H9 (cell line): ENCODE measurements at regions not wholly inside any gene's neighbourhood (a gene's known extent, or its start where the extent isn't known, plus 50 kb on each side); places are given as distances from the start of the nearest gene placed in this dataset.
A peak's percentile ranks its signal among the peaks of the same experiment; 100 is the strongest.
"Not testable (repeated sequence)": the region's sequence is repeated elsewhere in the genome, so short reads cannot be mapped to it uniquely, and the experiment has no call there.

Source experiments
- DNase-seq: peaks from one replicate; pipeline ENCODE4 v3.0.0-alpha.2; 2017
- H2AFZ ChIP-seq: one replicate; pipeline ENCODE4 v1.6.1; 2013; ENCODE audit warnings: mild to moderate bottlenecking, low read length, control low read depth, moderate library complexity
- H2AK5ac ChIP-seq: 2 replicates; pipeline ENCODE4 v1.6.1; 2013; ENCODE audit warnings: low read length, control low read depth, mixed read lengths; ENCODE audit not compliant: insufficient read length
- H2BK120ac ChIP-seq: one replicate; pipeline ENCODE4 v1.6.1; 2013; ENCODE audit warnings: low read depth, mild to moderate bottlenecking, low read length, control low read depth, inconsistent platforms; ENCODE audit not compliant: poor library complexity, severe bottlenecking
- H2BK12ac ChIP-seq: 2 replicates; pipeline ENCODE4 v1.6.1; 2013; ENCODE audit warnings: low read length, control low read depth, mixed read lengths, low read depth; ENCODE audit not compliant: insufficient read length
- H2BK15ac ChIP-seq: 2 replicates; pipeline ENCODE4 v1.6.1; 2013; ENCODE audit warnings: low read depth, low read length, control low read depth
- H2BK20ac ChIP-seq: one replicate; pipeline ENCODE4 v1.6.1; 2013; ENCODE audit warnings: low read depth, mild to moderate bottlenecking, low read length, control low read depth, inconsistent platforms; ENCODE audit not compliant: poor library complexity, severe bottlenecking
- H2BK5ac ChIP-seq: 2 replicates; pipeline ENCODE4 v1.6.1; 2013; ENCODE audit warnings: low read length, control low read depth, mixed read lengths; ENCODE audit not compliant: insufficient read length
- H3K14ac ChIP-seq: 2 replicates; pipeline ENCODE4 v1.6.1; 2013; ENCODE audit warnings: low read length, control low read depth; ENCODE audit not compliant: insufficient read depth
- H3K18ac ChIP-seq: 2 replicates; pipeline ENCODE4 v1.6.1; 2013; ENCODE audit warnings: low read depth, mild to moderate bottlenecking, mixed read lengths, low read length, control low read depth; ENCODE audit not compliant: insufficient read length
- H3K23ac ChIP-seq: 2 replicates; pipeline ENCODE4 v1.6.1; 2013; ENCODE audit warnings: low read length, control low read depth, mixed read lengths, low read depth; ENCODE audit not compliant: insufficient read length
- H3K23me2 ChIP-seq: 2 replicates; pipeline ENCODE4 v1.6.1; 2013; ENCODE audit warnings: low read depth, mild to moderate bottlenecking, mixed read lengths, low read length, control low read depth; ENCODE audit not compliant: insufficient read length, poor library complexity, severe bottlenecking
- H3K27ac ChIP-seq: 2 replicates; pipeline ENCODE4 v1.5.1; 2013; ENCODE audit warnings: low read length, control low read depth, mixed read lengths, low read depth; ENCODE audit not compliant: insufficient read length
- H3K27me3 ChIP-seq: 2 replicates; pipeline ENCODE4 v1.6.1; 2013; ENCODE audit warnings: low read length, control low read depth, inconsistent platforms; ENCODE audit not compliant: insufficient read depth
- H3K4ac ChIP-seq: 2 replicates; pipeline ENCODE4 v1.6.1; 2013; ENCODE audit warnings: low read depth, mild to moderate bottlenecking, control low read depth, inconsistent platforms, low read length, moderate library complexity
- H3K4me1 ChIP-seq: 2 replicates; pipeline ENCODE4 v1.6.1; 2013; ENCODE audit warnings: low read length, control low read depth, inconsistent platforms; ENCODE audit not compliant: insufficient read depth
- H3K4me2 ChIP-seq: 2 replicates; pipeline ENCODE4 v1.6.1; 2013; ENCODE audit warnings: low read length, control low read depth, mixed read lengths; ENCODE audit not compliant: insufficient read length, insufficient read depth
- H3K56ac ChIP-seq: 2 replicates; pipeline ENCODE4 v1.6.1; 2013; ENCODE audit warnings: low read depth, mild to moderate bottlenecking, mixed read lengths, low read length, control low read depth; ENCODE audit not compliant: insufficient read length
- H3K79me1 ChIP-seq: 2 replicates; pipeline ENCODE4 v1.6.1; 2013; ENCODE audit warnings: low read depth, mild to moderate bottlenecking, moderate library complexity, low read length, control low read depth, inconsistent platforms; ENCODE audit not compliant: insufficient read depth, poor library complexity, severe bottlenecking
- H3K79me2 ChIP-seq: 2 replicates; pipeline ENCODE4 v1.6.1; 2013; ENCODE audit warnings: low read length, control low read depth, inconsistent platforms; ENCODE audit not compliant: insufficient read depth
- H3K9ac ChIP-seq: 2 replicates; pipeline ENCODE4 v1.6.1; 2013; ENCODE audit warnings: low read length, control low read depth, mixed read lengths; ENCODE audit not compliant: insufficient read length; ENCODE audit errors: extremely low read depth
- H3K9me3 ChIP-seq: one replicate; pipeline ENCODE4 v1.6.1; 2013; ENCODE audit warnings: low read depth, low read length, inconsistent platforms; ENCODE audit not compliant: control insufficient read depth
- H3T11ph ChIP-seq: one replicate; pipeline ENCODE4 v1.6.1; 2013; ENCODE audit warnings: mild to moderate bottlenecking, low read length, control low read depth, inconsistent platforms
- H4K20me1 ChIP-seq: one replicate; pipeline ENCODE4 v1.6.1; 2013; ENCODE audit not compliant: control insufficient read depth, insufficient read length, insufficient read depth
- H4K5ac ChIP-seq: 2 replicates; pipeline ENCODE4 v1.6.1; 2013; ENCODE audit warnings: low read depth, mild to moderate bottlenecking, mixed read lengths, low read length, control low read depth; ENCODE audit not compliant: insufficient read length
- H4K8ac ChIP-seq: replicated peaks from 2 replicates; pipeline ENCODE4 v1.6.1; 2013; ENCODE audit warnings: low read length, control low read depth, mixed read lengths, low read depth; ENCODE audit not compliant: insufficient read length
- H4K91ac ChIP-seq: 2 replicates; pipeline ENCODE4 v1.6.1; 2013; ENCODE audit warnings: low read depth, mild to moderate bottlenecking, moderate library complexity, mixed read lengths, low read length, control low read depth; ENCODE audit not compliant: insufficient read length
- H3K27ac Mint-ChIP-seq, 3 experiments: 2 replicates in 2 of 3; 3 replicates in 1 of 3; pipeline ENCODE4 v1.8.0; 2020 to 2021; ENCODE audit warnings: mixed read lengths in 3 of 3, mild to moderate bottlenecking in 1 of 3, moderate library complexity in 1 of 3
- H3K27me3 Mint-ChIP-seq: 2 replicates; pipeline ENCODE4 v1.8.0; 2021; ENCODE audit warnings: low read depth, mild to moderate bottlenecking, moderate library complexity, mixed read lengths
- H3K36me3 Mint-ChIP-seq, 3 experiments: 2 replicates in 2 of 3; 3 replicates in 1 of 3; pipeline ENCODE4 v1.8.0; 2020 to 2021; ENCODE audit warnings: low read depth in 3 of 3, mixed read lengths in 3 of 3; ENCODE audit not compliant: insufficient read depth in 1 of 3
- H3K4me1 Mint-ChIP-seq, 2 experiments: 2 replicates each; pipeline ENCODE4 v1.8.0; 2020; ENCODE audit warnings: mixed read lengths in 2 of 2
- H3K4me3 Mint-ChIP-seq, 2 experiments: 2 replicates in 1 of 2; 3 replicates in 1 of 2; pipeline ENCODE4 v1.8.0; 2020 to 2021; ENCODE audit warnings: mild to moderate bottlenecking in 2 of 2, mixed read lengths in 2 of 2, moderate library complexity in 1 of 2
- H3K9me3 Mint-ChIP-seq, 2 experiments: 2 replicates in 1 of 2; 3 replicates in 1 of 2; pipeline ENCODE4 v1.8.0; 2020; ENCODE audit warnings: mild to moderate bottlenecking in 2 of 2, mixed read lengths in 2 of 2, moderate library complexity in 1 of 2
- WGBS: extraction: QIAGEN DNeasy Blood & Tissue Kit; methylation state at CpG from one replicate; pipeline ENCODE4 v1.1.7; 2013; ENCODE audit warnings: missing lambda C conversion rate, low lambda C conversion rate, mixed read lengths; ENCODE audit not compliant: insufficient read length; ENCODE audit errors: extremely low coverage; 5-methylcytosine and 5-hydroxymethylcytosine counted together
- TF ChIP-seq, protein P1 (sequence below): fragments of 200-600 bp; sonication (generic); conservative IDR thresholded peaks from 3 replicates; pipeline ENCODE4 v1.8.0; 2021; ENCODE audit warnings: antibody characterized with exemption, mild to moderate bottlenecking

DNA sequence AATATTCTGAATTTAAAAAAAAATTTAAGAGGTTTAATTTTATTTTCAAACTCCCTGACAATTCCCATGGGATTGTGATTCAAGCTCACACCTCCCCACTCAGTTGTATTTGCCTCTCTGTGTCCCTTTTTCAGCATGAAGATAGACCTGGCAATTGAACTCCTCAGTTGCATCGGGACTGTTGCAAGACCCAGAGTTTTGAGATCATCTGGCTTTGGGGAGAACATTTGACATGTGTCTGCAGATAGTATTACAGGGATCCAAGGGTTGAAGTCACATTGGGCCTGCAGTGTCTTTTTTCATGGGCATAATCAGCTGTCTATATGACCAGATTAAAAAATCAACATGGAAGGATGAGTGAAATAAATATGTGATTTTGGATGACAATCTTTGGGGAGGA lies 91.1 kb upstream of the EOMES start:
- H3K27ac ChIP-seq: no peak overlapping the region
- no peak overlapping the region for H3K4me3 Mint-ChIP-seq
- no peak overlapping the region for H2AFZ ChIP-seq

GRCh38 chr3:27821609-27822008 lies 99.5 kb upstream of the EOMES start:
- not testable (repeated sequence) for H3K4me1 Mint-ChIP-seq, H3K9me3 ChIP-seq, H3K9ac ChIP-seq, H4K20me1 ChIP-seq, H3K23ac ChIP-seq, H3K79me2 ChIP-seq, H3K4me1 ChIP-seq, H3K9me3 Mint-ChIP-seq, H2BK20ac ChIP-seq, H2BK15ac ChIP-seq, H3T11ph ChIP-seq, H3K4ac ChIP-seq, H3K56ac ChIP-seq, H3K18ac ChIP-seq, H2BK5ac ChIP-seq, H4K5ac ChIP-seq, H3K14ac ChIP-seq, H4K91ac ChIP-seq, H3K4me2 ChIP-seq, H2AFZ ChIP-seq, H2BK12ac ChIP-seq, H3K79me1 ChIP-seq, H3K23me2 ChIP-seq, H4K8ac ChIP-seq, H2AK5ac ChIP-seq, H3K27me3 ChIP-seq, DNase-seq, H2BK120ac ChIP-seq, H3K27ac ChIP-seq
- no CpG with 5 or more reads among the region's 23 CpGs for whole genome bisulfite sequencing
- Mint-ChIP-seq H3K4me3 (peak overlapping the region; percentile 85 to 87), H3K36me3 (peaks cover 2 to 14% (median 6%) of the 10 kb centered on the region in 3 experiments; a peak in 4 of 7 replicates), H3K27me3 (peaks cover 45% of the 10 kb centered on the region), H3K27ac (peak overlapping the region; percentile 78 to 97 (median 96); a peak in 6 of 7 replicates)

More for the DNA sequence above, 91.1 kb upstream of the EOMES start:
- Histone ChIP-seq H4K5ac (no peak overlapping the region), H3K79me1 (no peaks in the 10 kb centered on the region), H3K18ac (no peak overlapping the region), H3K56ac (no peak overlapping the region), H3K4ac (no peak overlapping the region), H3K9ac (no peak overlapping the region), H3K23ac (no peak overlapping the region), H4K20me1 (no peaks in the 10 kb centered on the region), H2BK20ac (no peak overlapping the region), H4K8ac (no peak overlapping the region), H3K23me2 (no peaks in the 10 kb centered on the region), H2BK120ac (no peak overlapping the region), H3K14ac (no peak overlapping the region), H2BK5ac (no peak overlapping the region), H3K9me3 (no peaks in the 10 kb centered on the region), H3K27me3 (no peaks in the 10 kb centered on the region), H2AK5ac (no peak overlapping the region), H3K79me2 (no peaks in the 10 kb centered on the region), H3K4me2 (no peak overlapping the region), H2BK15ac (no peak overlapping the region), H2BK12ac (no peak overlapping the region), H4K91ac (no peak overlapping the region), H3K4me1 (peaks cover 4% of the 10 kb centered on the region; the same call in 1 of the 2 replicates), H3T11ph (no peak overlapping the region)
- H3K36me3 Mint-ChIP-seq: peaks cover 0 to 5% (median 5%) of the 10 kb centered on the region in 3 experiments; a peak in 3 of 7 replicates
- no peak for DNase-seq
- TF ChIP-seq, protein P1, sequence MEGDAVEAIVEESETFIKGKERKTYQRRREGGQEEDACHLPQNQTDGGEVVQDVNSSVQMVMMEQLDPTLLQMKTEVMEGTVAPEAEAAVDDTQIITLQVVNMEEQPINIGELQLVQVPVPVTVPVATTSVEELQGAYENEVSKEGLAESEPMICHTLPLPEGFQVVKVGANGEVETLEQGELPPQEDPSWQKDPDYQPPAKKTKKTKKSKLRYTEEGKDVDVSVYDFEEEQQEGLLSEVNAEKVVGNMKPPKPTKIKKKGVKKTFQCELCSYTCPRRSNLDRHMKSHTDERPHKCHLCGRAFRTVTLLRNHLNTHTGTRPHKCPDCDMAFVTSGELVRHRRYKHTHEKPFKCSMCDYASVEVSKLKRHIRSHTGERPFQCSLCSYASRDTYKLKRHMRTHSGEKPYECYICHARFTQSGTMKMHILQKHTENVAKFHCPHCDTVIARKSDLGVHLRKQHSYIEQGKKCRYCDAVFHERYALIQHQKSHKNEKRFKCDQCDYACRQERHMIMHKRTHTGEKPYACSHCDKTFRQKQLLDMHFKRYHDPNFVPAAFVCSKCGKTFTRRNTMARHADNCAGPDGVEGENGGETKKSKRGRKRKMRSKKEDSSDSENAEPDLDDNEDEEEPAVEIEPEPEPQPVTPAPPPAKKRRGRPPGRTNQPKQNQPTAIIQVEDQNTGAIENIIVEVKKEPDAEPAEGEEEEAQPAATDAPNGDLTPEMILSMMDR: no peak
- H3K4me1 Mint-ChIP-seq: peaks cover 11 to 12% of the 10 kb centered on the region in 2 experiments
- H3K27ac Mint-ChIP-seq: no peak overlapping the region
- peaks cover 2 to 3% of the 10 kb centered on the region in 2 experiments; a peak in 3 of 5 replicates for H3K9me3 Mint-ChIP-seq
- WGBS: no CpG with 5 or more reads among the region's 1 CpG
- H3K27me3 Mint-ChIP-seq: peaks cover 11% of the 10 kb centered on the region
